VCaP (cell line): ENCODE measurements at regions not wholly inside any gene's neighbourhood (a gene's known extent, or its start where the extent isn't known, plus 50 kb on each side); places are given as distances from the start of the nearest gene placed in this dataset.

Source experiments
- H3K27ac ChIP-seq: fragments of 450-650 bp; 2 replicates; pipeline ENCODE4 v1.5.1; 2017
- TF ChIP-seq, protein P1 (sequence below): fragments of 450-650 bp; conservative IDR thresholded peaks from 2 replicates; pipeline ENCODE4 v1.5.1; 2017; ENCODE audit warnings: mild to moderate bottlenecking, moderate library complexity

GRCh38 chr3:103403191-103403590 is 968.4 kb downstream of the ZPLD1 start:
- no peak overlapping the region for H3K27ac ChIP-seq
- TF ChIP-seq, protein P1, sequence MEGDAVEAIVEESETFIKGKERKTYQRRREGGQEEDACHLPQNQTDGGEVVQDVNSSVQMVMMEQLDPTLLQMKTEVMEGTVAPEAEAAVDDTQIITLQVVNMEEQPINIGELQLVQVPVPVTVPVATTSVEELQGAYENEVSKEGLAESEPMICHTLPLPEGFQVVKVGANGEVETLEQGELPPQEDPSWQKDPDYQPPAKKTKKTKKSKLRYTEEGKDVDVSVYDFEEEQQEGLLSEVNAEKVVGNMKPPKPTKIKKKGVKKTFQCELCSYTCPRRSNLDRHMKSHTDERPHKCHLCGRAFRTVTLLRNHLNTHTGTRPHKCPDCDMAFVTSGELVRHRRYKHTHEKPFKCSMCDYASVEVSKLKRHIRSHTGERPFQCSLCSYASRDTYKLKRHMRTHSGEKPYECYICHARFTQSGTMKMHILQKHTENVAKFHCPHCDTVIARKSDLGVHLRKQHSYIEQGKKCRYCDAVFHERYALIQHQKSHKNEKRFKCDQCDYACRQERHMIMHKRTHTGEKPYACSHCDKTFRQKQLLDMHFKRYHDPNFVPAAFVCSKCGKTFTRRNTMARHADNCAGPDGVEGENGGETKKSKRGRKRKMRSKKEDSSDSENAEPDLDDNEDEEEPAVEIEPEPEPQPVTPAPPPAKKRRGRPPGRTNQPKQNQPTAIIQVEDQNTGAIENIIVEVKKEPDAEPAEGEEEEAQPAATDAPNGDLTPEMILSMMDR, result no peak

GRCh38 chr3:103406320-103406850 is 971.6 kb downstream of the ZPLD1 start:
- TF ChIP-seq, protein P1, result no peak
- H3K27ac ChIP-seq, result no peak overlapping the region

DNA sequence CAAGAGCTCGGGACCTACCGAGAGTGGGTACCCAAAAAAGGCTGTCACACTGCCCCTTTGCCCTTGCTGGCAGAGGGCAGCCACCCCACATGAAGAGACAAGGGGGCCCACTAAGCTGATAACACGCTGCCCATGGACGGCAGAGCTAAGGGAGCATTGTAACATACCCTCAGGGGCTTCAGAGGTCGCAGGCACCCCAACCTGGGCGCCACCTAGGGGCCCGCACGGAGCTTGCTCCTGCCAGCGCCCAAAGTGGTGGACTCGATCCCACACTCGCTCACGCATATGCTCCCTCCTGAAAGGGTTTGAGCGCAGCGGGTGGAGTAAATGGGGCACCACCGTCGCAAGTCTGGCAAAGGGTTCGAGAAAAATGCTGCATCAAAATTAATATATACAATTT is 975.4 kb downstream of the ZPLD1 start:
- TF ChIP-seq, protein P1, result no peak; the same call in 1 of the 2 replicates
- H3K27ac ChIP-seq, result no peak overlapping the region

DNA sequence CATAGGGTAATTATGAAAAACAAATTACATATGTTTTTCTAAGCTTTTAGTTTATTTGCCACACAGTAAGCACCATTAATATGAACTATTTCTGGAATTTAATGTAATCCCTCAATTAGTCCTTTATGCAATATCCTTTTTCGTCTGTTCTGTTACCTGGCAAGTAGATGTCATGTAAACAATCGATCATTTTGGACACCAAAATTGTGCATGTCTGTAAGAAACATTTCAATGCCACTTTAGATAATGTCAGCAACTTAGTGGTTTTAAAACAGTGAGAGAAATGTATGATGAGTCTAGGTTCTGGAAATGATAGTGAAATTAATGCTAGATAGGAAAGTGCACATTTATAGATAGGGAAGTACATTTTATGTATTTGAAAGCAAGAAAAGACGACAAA is 986.6 kb downstream of the ZPLD1 start:
- TF ChIP-seq, protein P1, result no peak
- no peak overlapping the region for H3K27ac ChIP-seq

DNA sequence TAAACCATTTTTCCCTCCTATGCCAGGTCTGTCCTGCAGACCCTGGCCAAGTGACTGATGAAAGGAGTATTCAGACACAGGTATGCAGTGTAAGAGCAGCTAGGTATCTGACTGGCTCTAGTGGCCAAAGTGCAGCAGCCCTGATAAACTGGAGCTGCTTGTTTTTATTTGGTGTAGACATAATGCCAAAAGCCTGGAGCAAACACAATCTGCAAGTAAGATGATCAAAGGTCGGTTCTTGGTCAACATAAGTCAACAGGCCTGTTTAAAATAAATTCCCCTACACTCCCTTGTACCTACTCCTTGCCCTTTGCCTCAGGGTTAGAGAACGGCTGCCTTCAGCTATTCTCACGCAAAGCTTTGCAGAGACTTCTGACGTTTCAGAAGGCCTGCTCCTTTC is 1003.1 kb downstream of the ZPLD1 start:
- H3K27ac ChIP-seq, result no peak overlapping the region
- TF ChIP-seq, protein P1, result no peak

DNA sequence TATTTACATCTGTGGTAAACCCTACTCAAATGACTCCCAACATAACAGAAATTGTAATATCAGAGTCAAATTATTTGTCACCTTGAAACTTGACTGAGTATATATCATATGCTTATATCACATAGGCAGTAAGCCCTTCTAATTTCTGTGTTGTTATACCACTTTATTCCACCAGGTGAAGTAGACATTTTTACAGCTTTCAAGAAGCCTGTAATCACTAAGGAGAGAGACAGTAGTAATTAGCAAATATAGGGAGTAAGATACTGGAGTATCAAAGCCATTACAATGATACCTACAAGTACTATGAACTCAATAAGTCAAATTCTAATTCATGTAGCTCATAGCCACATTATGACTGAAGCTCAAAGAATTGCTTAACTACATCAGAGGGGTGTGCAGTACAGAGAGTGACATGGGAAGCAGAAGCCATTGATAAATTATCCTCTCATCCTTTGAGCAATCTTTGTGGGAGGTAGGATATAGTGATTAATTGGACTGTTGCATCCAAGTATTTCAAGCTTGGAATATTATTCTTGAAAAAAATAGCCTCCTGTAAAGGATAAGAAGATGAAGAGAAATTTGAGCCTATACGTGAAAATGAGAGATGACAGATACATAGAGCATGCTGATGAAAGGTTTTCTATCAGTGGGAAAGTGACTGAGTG is 1005.9 kb downstream of the ZPLD1 start:
- TF ChIP-seq, protein P1, result peak; percentile 67
- no peak overlapping the region for H3K27ac ChIP-seq

DNA sequence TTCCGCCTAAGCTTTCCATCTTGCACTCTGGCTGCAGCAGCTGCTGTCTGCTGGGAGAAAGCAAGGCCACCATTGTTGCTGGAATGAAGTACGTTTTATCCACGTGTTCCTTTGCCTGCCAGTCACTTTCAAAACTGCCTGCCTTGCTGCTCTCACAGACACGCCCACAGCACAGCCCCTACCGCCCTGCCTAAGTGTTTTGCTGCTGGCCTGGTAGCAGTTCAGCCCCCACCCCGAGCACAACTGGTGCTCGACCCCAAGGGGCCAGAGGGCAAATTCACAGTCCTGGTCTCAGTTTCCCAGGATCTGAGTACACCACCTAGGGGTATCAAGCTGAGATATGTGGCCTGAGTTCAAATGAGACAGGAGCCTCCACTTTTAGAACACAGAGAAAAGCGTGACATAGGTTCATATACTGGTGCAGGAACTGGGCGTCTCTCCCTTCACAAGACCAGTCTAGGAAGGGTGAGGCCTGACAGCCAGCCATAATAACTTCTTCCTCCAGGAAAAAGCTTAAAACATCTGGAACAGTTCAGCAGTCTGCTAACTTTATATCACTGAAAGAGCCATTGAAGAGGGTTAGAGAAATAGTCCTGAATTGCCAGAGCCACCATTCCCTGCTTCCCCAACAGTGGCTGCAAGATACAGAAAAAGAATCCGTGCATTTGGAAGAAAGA is 1012.3 kb downstream of the ZPLD1 start:
- TF ChIP-seq, protein P1, result no peak
- H3K27ac ChIP-seq, result no peak overlapping the region
